GM23248 (cell line): ENCODE measurements at regions not wholly inside any gene's neighbourhood (a gene's known extent, or its start where the extent isn't known, plus 50 kb on each side); places are given as distances from the start of the nearest gene placed in this dataset.
"Not testable (repeated sequence)": the region's sequence is repeated elsewhere in the genome, so short reads cannot be mapped to it uniquely, and the experiment has no call there.

Experiments
- DNase-seq: peaks from one replicate; pipeline ENCODE4 v3.0.0-alpha.2; 2015
- H2AFZ ChIP-seq: fragments of 200-600 bp; sonication (generic); 2 replicates; pipeline ENCODE4 v1.6.1; 2016; ENCODE audit warnings: antibody characterized with exemption
- H3F3A ChIP-seq: fragments of 200-600 bp; sonication (generic); 2 replicates; pipeline ENCODE4 v1.6.1; 2016; ENCODE audit warnings: mild to moderate bottlenecking, antibody characterized with exemption, mixed run types; ENCODE audit not compliant: insufficient read depth
- H3K27ac ChIP-seq: fragments of 200-600 bp; sonication (generic); 2 replicates; pipeline ENCODE4 v1.5.1; 2016; ENCODE audit warnings: mild to moderate bottlenecking
- H3K27me3 ChIP-seq: fragments of 200-600 bp; sonication (generic); replicated peaks from 2 replicates; pipeline ENCODE4 v1.6.1; 2016; ENCODE audit warnings: mild to moderate bottlenecking; ENCODE audit not compliant: insufficient read depth
- H3K36me3 ChIP-seq: fragments of 200-600 bp; sonication (generic); 2 replicates; pipeline ENCODE4 v1.6.1; 2016; ENCODE audit warnings: low read depth, mild to moderate bottlenecking
- H3K4me1 ChIP-seq: fragments of 200-600 bp; sonication (generic); 2 replicates; pipeline ENCODE4 v1.6.1; 2016; ENCODE audit warnings: mild to moderate bottlenecking; ENCODE audit not compliant: insufficient read depth
- H3K4me2 ChIP-seq: fragments of 200-600 bp; sonication (generic); one replicate; pipeline ENCODE4 v1.6.1; 2016; ENCODE audit warnings: mild to moderate bottlenecking; ENCODE audit not compliant: unreplicated experiment
- H3K4me3 ChIP-seq: fragments of 200-600 bp; sonication (generic); 2 replicates; pipeline ENCODE4 v1.5.1; 2016; ENCODE audit warnings: mild to moderate bottlenecking
- H3K79me2 ChIP-seq: fragments of 200-600 bp; sonication (generic); 2 replicates; pipeline ENCODE4 v1.6.1; 2016; ENCODE audit warnings: mild to moderate bottlenecking; ENCODE audit not compliant: insufficient read depth
- H3K9ac ChIP-seq: fragments of 200-600 bp; sonication (generic); 2 replicates; pipeline ENCODE4 v1.6.1; 2016; ENCODE audit warnings: mild to moderate bottlenecking
- H3K9me2 ChIP-seq: fragments of 200-600 bp; sonication (generic); 2 replicates; pipeline ENCODE4 v1.6.1; 2016; ENCODE audit warnings: mixed run types, mild to moderate bottlenecking, moderate library complexity; ENCODE audit not compliant: insufficient read depth
- H3K9me3 ChIP-seq: fragments of 200-600 bp; sonication (generic); one replicate; pipeline ENCODE4 v1.6.1; 2017; ENCODE audit warnings: low read depth
- H4K20me1 ChIP-seq: fragments of 200-600 bp; sonication (generic); 2 replicates; pipeline ENCODE4 v1.6.0; 2016; ENCODE audit not compliant: insufficient read depth
- EZH2 ChIP-seq: fragments of 200-600 bp; sonication (generic); IDR thresholded peaks from 2 replicates; pipeline ENCODE4 v1.6.1; 2018; ENCODE audit warnings: antibody characterized with exemption, mild to moderate bottlenecking; ENCODE audit not compliant: insufficient read depth, poor library complexity, severe bottlenecking
- EZH2phosphoT487 ChIP-seq: fragments of 200-600 bp; sonication (generic); IDR thresholded peaks from 2 replicates; pipeline ENCODE4 v1.6.1; 2018; ENCODE audit warnings: antibody characterized with exemption, moderate library complexity, mild to moderate bottlenecking, low read depth; ENCODE audit not compliant: insufficient read depth
- WGBS, 2 experiments: methylation state at CpG; one replicate each; pipeline ENCODE4 v1.1.6; 2015 to 2017; ENCODE audit warnings: low lambda C conversion rate in 2 of 2, low coverage in 1 of 2; ENCODE audit errors: missing lambda C conversion rate in 2 of 2; 5-methylcytosine and 5-hydroxymethylcytosine counted together
- in situ Hi-C: fragments of 300-500 bp; cut with MboI; formaldehyde crosslinking; loops from 2 replicates; pipeline ENCODE4 v1.15.0; 2020

DNA sequence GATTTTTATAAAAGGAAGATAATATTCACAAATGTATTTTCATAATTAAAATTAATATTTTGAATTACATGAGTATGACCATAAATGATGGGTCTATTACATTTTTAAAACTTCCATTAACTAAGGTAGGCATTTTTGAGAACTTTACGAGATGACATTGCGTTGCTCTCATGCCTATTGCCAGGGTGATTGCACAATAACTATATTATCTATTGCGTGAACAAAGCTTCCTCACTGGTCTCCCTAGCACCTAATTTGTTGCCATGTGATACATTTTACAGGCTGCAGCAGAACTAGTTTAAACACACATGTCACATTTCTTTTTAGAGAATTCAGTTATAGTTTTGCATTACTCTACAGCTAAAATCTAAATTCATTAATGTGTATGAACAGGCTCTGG lies 289.7 kb upstream of the GRID2 start:
- in situ Hi-C loops, result no loop called here
- 46 to 53% methylated on average over 3 of the region's 3 CpGs for WGBS, 2 experiments
- H3K79me2 ChIP-seq, result no peaks in the 10 kb centered on the region
- no peaks in the 10 kb centered on the region for H3F3A ChIP-seq
- no peak overlapping the region for H3K4me3 ChIP-seq
- H3K9me2 ChIP-seq, result no peaks in the 10 kb centered on the region
- no peaks in the 10 kb centered on the region for H3K4me1 ChIP-seq
- TF ChIP-seq EZH2, result no peak
- TF ChIP-seq EZH2phosphoT487, result no peak
- no peak overlapping the region for H3K4me2 ChIP-seq
- H3K27ac ChIP-seq, result no peak overlapping the region
- H3K9ac ChIP-seq, result no peak overlapping the region
- no peak overlapping the region for H2AFZ ChIP-seq
- no peaks in the 10 kb centered on the region for H3K27me3 ChIP-seq
- H3K36me3 ChIP-seq, result no peaks in the 10 kb centered on the region
- no peaks in the 10 kb centered on the region for H4K20me1 ChIP-seq
- H3K9me3 ChIP-seq, result no peaks in the 10 kb centered on the region
- no peak for DNase-seq

DNA sequence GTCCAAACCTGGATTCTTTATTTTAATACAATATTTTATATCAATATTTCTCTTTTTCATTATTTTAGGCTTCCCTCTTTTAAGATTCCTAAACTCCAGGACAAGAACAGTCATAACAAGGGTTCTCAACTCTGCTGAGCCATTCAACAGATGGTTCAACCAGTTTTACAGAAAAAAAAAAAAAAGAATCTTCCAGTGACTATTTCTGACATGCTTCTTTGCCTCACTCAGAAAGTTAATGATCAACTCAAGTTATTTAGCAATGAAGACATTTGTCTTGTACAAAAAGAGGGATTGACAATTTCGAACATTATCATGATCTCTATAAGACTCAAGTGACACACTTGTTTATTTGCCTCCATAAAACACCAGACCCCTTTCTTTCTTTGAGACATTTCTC lies 282.6 kb upstream of the GRID2 start:
- in situ Hi-C loops, result no loop called here
- no peaks in the 10 kb centered on the region for H3K9me3 ChIP-seq
- H3K79me2 ChIP-seq, result no peaks in the 10 kb centered on the region
- no peak overlapping the region for H3K27ac ChIP-seq
- H3K4me3 ChIP-seq, result no peak overlapping the region
- no peak overlapping the region for H2AFZ ChIP-seq
- no peaks in the 10 kb centered on the region for H3K9me2 ChIP-seq
- no peaks in the 10 kb centered on the region for H4K20me1 ChIP-seq
- no peaks in the 10 kb centered on the region for H3K36me3 ChIP-seq
- no peaks in the 10 kb centered on the region for H3F3A ChIP-seq
- no peaks in the 10 kb centered on the region for H3K4me1 ChIP-seq
- no peak overlapping the region for H3K4me2 ChIP-seq
- TF ChIP-seq EZH2 (no peak), EZH2phosphoT487 (no peak)
- H3K27me3 ChIP-seq, result no peaks in the 10 kb centered on the region
- 0 to 13% methylated on average over 1 of the region's 1 CpG for WGBS, 2 experiments
- DNase-seq, result no peak
- H3K9ac ChIP-seq, result no peak overlapping the region

DNA sequence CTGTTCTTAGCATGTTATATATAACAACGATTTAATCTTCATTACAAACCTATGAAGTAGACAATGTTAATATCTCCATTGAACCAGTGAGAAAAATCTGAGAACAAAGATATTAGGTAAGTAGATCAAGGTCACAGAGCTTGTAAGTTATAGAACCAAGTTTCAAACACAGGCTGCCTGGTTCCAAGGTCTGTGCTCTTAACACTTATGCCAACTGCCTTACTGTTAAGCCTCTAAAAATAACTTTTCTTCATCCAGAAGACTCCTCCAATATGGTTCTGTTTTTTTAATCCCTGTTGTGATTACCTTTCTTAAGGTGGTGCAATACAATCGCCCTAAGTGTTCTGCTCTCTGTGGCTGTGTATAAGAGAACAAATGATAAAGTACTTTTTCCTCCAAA lies 282.0 kb upstream of the GRID2 start:
- H3K4me2 ChIP-seq, result no peak overlapping the region
- no peak overlapping the region for H3K4me3 ChIP-seq
- DNase-seq, result no peak
- no peaks in the 10 kb centered on the region for H3K9me2 ChIP-seq
- in situ Hi-C loops, result no loop called here
- H3K9me3 ChIP-seq, result no peaks in the 10 kb centered on the region
- H4K20me1 ChIP-seq, result no peaks in the 10 kb centered on the region
- no peak overlapping the region for H3K27ac ChIP-seq
- H3K9ac ChIP-seq, result no peak overlapping the region
- no peaks in the 10 kb centered on the region for H3K36me3 ChIP-seq
- no peaks in the 10 kb centered on the region for H3K79me2 ChIP-seq
- H3F3A ChIP-seq, result no peaks in the 10 kb centered on the region
- H3K27me3 ChIP-seq, result no peaks in the 10 kb centered on the region
- no peak overlapping the region for H2AFZ ChIP-seq
- TF ChIP-seq EZH2phosphoT487, result no peak
- TF ChIP-seq EZH2, result no peak
- 5 to 8% methylated on average over 2 of the region's 2 CpGs for WGBS, 2 experiments
- H3K4me1 ChIP-seq, result no peaks in the 10 kb centered on the region

DNA sequence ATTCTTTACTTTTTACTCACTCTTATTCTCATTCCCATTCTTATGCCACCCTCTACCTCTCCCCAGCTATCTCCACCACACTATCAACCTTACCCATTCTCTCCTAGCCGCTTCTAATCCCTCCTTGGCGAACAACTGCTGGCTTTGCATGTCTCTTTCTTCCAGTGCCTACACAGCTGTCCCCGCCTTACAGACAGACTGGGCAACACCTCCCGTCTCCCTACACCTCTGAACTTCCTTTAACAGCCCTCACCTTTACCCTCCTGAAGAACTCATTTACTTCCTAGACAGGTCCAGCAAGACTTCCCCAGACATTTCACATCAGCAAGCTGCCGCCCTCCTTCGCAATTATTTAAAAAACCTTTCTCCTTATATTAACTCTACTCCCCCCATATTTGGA lies 274.9 kb upstream of the GRID2 start:
- H3K27me3 ChIP-seq, H3K9me3 ChIP-seq, H3K27ac ChIP-seq, H2AFZ ChIP-seq, H3K79me2 ChIP-seq, H4K20me1 ChIP-seq, H3K9me2 ChIP-seq, H3K4me1 ChIP-seq, H3F3A ChIP-seq, H3K9ac ChIP-seq, H3K4me3 ChIP-seq, H3K36me3 ChIP-seq, DNase-seq, in situ Hi-C loops, H3K4me2 ChIP-seq: not testable (repeated sequence)
- 42 to 46% methylated on average over 6 of the region's 6 CpGs for WGBS, 2 experiments

DNA sequence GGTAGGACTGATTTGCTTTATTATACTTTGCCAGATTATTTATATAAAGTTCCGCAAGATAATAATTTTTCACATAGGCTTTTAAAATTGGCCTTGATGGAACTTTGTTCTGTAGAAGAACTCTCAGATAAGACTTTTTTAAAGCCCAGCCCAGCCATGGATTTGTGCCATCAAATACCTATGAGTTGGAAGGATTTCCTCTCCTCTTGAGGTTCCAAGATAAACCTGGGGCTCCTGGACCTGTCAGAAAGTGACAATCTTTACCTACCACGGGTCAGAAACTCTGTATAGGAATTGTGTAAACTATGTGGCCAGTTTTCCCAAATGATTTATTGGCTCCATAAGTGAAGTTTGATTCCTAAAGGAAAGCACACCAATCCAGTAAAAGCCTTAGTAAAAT lies 271.9 kb upstream of the GRID2 start:
- Histone ChIP-seq H3K4me2 (no peak overlapping the region), H2AFZ (no peak overlapping the region), H3K9me3 (no peaks in the 10 kb centered on the region), H4K20me1 (no peaks in the 10 kb centered on the region), H3K9me2 (no peaks in the 10 kb centered on the region), H3K4me1 (no peaks in the 10 kb centered on the region), H3K79me2 (no peaks in the 10 kb centered on the region), H3K27me3 (no peaks in the 10 kb centered on the region), H3K27ac (no peak overlapping the region), H3K9ac (no peak overlapping the region), H3F3A (no peaks in the 10 kb centered on the region), H3K4me3 (no peak overlapping the region), H3K36me3 (no peaks in the 10 kb centered on the region)
- no peak for DNase-seq
- in situ Hi-C loops, result no loop called here
- no peak for TF ChIP-seq EZH2
- no peak for TF ChIP-seq EZH2phosphoT487
- WGBS, 2 experiments, result 30 to 36% methylated on average over 2 of the region's 2 CpGs
